Cardiac septum (tissue), 1 donor: ENCODE measurements at regions not wholly inside any gene's neighbourhood (a gene's known extent, or its start where the extent isn't known, plus 50 kb on each side); places are given as distances from the start of the nearest gene placed in this dataset.
"Not testable (repeated sequence)": the region's sequence is repeated elsewhere in the genome, so short reads cannot be mapped to it uniquely, and the experiment has no call there.

Experiments
- DNase-seq: peaks from one replicate; pipeline ENCODE4 v3.0.0-alpha.2; 2020; ENCODE audit warnings: low spot score
- intact Hi-C: fragments of 100-400 bp; cut with DNase I; formaldehyde crosslinking; loops from one replicate; pipeline ENCODE4 v1.14.0; 2022
- donor health status: DM: no; HTN: no; CAD: no.

GRCh38 chr12:63508543-63508942, 159.8 kb downstream of the DPY19L2 start:
- no peak for DNase-seq

DNA sequence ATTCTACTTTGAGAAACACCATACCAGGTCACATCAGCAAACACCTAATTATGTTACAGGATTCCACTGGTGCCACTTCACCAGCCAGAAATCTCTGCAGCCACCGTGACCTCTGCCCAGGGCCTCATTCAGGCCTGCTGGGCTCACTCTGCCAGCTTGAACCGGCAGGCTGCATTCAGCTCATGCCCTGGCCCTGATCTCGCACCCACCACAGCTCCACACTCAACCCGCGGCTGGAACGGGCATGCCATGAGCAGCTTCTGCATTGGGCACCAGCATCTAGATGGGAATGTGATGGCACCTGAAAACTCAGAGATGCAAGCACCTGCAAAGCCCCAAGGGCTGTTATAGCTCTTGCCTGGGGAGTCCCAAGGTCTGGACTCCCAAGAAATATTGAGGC, 168.7 kb downstream of the DPY19L2 start:
- DNase-seq, result no peak
- intact Hi-C loops, result no loop called here

More at GRCh38 chr12:63508543-63508942, 159.8 kb downstream of the DPY19L2 start:
- intact Hi-C loops, result no loop called here

DNA sequence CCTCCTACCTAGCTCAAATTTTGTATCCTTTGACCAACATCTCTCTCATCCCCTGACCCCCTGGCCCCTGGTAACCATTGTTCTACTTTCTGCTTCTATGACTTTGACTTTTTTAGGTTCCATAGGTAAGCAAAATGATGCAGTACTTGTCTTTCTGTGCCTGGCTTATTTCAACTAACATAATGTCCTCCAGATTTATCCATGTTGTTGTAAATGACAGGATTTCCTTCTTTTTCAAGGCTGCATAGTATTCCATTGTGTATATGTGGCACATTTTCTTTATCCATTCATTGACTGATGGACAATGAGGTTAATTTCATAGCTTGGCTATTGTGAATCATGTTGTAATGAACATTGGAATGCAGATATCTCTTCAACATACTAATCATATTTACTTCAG, 170.1 kb downstream of the DPY19L2 start:
- DNase-seq, result no peak
- intact Hi-C loops, result no loop called here

DNA sequence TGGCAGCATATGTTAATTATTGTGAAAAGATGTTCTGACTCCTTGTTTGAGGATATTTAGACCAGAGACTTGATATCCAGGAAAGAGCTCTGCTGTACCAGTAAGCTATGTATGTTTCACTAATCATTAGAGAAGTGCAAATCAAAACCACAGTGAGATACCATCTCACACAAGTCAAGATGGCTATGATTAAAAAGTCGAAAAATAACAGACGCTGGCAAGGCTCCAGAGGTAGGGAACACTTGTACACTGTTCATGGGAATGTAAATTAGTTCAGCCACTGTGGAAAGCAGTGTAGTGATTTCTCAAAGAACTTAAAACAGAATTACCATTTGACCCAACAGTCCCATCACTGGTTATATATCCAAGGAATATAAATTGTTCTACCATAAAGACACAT, 171.6 kb downstream of the DPY19L2 start:
- DNase-seq, result no peak
- intact Hi-C loops, result no loop called here

GRCh38 chr12:63495974-63496373, 172.3 kb downstream of the DPY19L2 start:
- intact Hi-C loops, result no loop called here
- no peak for DNase-seq

DNA sequence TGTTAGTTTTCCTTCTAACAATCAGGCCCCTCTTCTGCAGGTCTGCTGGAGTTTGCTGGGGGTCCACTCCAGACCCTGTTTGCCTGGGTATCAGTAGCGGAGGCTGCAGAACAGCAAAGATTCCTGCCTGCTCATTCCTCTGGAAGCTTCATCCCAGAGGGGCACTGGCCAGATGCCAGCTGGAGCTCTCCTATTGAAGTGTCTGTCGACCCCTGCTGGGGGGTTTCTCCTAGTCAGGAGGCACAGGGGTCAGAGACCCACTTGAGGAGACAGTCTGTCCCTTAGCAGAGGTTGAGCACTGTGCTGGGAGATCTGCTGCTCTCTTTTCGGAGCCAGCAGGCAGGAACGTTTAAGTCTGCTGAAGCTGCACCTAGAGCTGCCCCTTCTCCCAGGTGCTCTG, 174.9 kb downstream of the DPY19L2 start:
- intact Hi-C loops, DNase-seq: not testable (repeated sequence)

GRCh38 chr12:63480186-63480585, 188.1 kb downstream of the DPY19L2 start:
- no peak for DNase-seq
- intact Hi-C loops, result no loop called here

DNA sequence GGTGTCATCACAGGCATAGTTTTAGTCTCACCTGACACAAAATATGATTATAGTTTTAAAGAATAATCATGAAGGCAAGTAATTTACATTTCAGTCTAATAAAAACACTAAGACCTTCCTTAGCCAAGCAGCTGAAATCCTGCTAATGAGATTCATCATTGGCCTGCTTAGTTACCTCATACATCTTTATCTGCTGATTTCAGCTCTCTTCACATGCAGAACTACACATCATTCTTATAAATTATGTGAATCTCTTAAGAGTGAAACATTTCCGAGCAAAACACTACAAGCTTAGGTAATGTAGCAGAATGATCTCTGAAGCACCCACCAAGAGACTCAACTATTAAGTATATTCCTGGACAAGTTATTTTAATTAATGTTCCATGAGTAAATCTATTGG, 198.1 kb downstream of the DPY19L2 start:
- DNase-seq, result no peak
- intact Hi-C loops, result no loop called here

- intact Hi-C loops, result no loop called here
- DNase-seq, result no peak
These were observed 200.3 kb downstream of the DPY19L2 start for GRCh38 chr12:63467951-63468350.

GRCh38 chr12:63457857-63458256, 210.4 kb downstream of the DPY19L2 start:
- intact Hi-C loops, result no loop called here
- no peak for DNase-seq

DNA sequence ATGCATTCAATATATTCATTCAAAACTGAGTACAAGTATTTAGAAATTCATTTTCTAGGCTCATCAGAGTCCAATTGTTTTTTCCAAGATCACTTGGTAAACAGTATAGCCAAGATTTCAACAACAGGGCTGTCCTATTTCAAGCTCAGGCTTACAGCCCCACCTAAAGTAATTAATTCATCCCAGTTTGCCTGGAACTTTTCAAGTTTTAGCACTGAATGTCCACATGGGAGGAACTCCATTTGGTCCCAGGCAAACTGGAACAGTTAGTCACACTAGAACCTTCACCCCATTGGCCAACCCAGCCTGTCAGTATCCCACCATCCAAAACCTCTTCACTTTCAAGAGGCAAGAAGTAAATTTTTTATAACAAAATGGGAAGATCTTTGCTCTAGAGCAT, 210.9 kb downstream of the DPY19L2 start:
- intact Hi-C loops, result no loop called here

GRCh38 chr12:63450816-63451215, 217.5 kb downstream of the DPY19L2 start:
- no peak for DNase-seq
- intact Hi-C loops, result no loop called here

More for the DNA sequence above, 210.9 kb downstream of the DPY19L2 start:
- DNase-seq, result no peak

DNA sequence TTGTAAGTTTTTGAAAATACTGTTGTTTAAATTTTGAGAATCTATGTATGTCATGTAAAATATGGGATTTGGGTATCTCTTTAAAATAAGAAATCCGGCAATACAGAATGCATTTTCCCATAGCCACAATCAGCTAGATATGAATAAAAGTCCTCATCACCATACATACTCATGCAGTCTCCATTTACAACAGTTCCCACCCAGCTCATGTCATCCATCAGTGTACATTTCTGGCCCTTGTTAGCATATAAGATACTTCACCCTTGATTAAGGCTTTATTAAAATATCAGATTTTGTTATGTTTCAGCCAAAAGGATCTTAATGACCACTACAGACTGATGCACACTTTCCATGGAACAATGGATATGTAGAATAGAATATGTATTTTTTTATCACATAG, 218.0 kb downstream of the DPY19L2 start:
- DNase-seq, result no peak
- intact Hi-C loops, result no loop called here

DNA sequence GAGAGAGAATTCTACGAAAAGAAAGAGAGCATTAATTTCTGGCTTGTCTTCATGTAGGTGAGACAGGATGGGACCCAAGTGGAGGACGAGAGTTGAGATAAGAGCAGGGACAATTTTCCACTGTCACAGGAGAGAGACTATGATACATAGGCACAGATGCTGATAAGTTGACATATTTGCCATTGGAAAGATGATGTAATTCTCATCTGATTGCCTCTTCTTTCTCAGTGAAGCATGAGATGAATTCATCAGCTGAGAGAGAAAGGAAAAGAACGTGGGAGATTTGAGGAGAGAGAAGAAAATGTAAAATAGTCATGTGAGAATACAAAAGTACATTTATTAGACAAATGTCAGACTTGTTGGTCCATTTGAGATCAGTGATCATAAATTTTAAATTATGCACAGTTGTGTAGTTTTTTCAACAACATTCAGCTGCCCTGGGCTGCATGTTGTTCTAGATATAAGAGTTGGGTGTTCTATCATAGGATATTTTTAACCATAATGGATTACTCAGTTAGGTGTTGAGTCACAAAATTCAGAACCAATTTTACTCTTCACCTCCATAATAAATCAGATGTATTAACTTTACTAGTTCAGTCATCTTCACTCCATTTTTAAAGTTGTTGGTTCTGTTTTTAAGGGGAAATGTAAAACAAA, 222.9 kb downstream of the DPY19L2 start:
- intact Hi-C loops, result no loop called here
- DNase-seq, result no peak

- intact Hi-C loops, result no loop called here
- DNase-seq, result no peak
These were observed 228.2 kb downstream of the DPY19L2 start for GRCh38 chr12:63440048-63440447.

- intact Hi-C loops, DNase-seq: not testable (repeated sequence)
These were observed 233.9 kb downstream of the DPY19L2 start for GRCh38 chr12:63434384-63434783.

GRCh38 chr12:63427969-63428368, 240.3 kb downstream of the DPY19L2 start:
- not testable (repeated sequence) for DNase-seq
- intact Hi-C loops, result loop anchor here (10.0 kb wide), 2 partner anchors 237 to 377 kb away; partner anchors contain the start of gene DPY19L2

DNA sequence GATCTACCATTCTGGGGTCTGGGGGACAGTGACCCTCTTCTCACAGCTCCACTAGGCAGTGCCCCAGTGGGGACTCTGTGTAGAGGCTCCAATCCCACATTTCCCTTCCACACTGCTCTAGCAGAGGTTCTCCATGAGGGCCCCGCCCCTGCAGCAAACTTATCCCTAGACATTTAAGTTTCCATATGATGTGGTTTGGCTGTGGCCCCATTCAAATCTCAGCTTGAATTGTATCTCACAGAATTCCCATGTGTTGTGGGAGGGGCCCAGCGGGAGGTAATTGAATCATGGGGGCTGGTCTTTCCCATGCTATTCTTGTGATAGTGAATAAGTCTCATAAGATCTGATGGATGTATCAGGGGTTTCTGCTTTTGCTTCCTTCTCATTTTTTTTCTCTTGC, 241.3 kb downstream of the DPY19L2 start:
- intact Hi-C loops, result loop anchor here (10.0 kb wide), 2 partner anchors 238 to 378 kb away; partner anchors contain the start of gene DPY19L2
- not testable (repeated sequence) for DNase-seq

DNA sequence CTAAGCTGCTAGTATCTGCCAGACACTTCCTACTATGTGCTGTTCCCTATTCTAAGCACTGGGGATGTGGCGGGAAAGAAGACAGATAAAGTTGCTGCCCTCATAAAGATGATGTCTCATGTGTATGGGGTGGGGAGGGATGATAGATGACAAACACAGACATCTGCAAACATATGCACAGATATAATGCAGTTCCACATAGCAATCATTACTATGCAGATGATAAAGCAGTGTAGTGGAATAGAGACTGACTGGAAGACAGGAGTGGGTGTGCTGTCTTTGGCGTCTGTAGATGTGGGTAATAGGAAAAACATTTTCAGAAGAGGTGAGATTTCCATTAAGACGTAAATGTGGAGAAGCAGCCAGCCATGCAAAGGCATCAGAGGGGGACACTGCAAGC, 243.6 kb downstream of the DPY19L2 start:
- intact Hi-C loops, result loop anchor here (10.0 kb wide), 2 partner anchors 240 to 380 kb away; partner anchors contain the start of gene DPY19L2
- no peak for DNase-seq

DNA sequence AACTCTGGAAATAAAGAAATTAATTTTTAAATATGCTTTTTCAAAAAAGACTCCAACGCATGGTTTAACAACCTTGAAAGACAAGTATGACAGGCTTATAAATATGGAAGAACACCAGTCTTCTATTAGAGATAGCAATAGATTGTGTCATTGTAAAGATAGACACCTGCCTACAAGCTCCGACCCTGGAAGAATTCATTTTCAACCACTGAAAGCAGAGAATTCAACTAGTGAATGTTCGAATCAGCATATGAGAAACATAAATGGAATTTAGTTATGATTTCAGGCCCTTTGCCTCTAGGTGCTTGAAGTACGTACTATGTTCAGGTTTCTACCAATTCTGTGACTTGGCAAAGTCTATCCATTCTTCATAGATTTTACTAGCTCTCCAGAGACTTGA, 244.5 kb downstream of the DPY19L2 start:
- no peak for DNase-seq
- intact Hi-C loops, result loop anchor here (10.0 kb wide), 2 partner anchors 241 to 381 kb away; partner anchors contain the start of gene DPY19L2

DNA sequence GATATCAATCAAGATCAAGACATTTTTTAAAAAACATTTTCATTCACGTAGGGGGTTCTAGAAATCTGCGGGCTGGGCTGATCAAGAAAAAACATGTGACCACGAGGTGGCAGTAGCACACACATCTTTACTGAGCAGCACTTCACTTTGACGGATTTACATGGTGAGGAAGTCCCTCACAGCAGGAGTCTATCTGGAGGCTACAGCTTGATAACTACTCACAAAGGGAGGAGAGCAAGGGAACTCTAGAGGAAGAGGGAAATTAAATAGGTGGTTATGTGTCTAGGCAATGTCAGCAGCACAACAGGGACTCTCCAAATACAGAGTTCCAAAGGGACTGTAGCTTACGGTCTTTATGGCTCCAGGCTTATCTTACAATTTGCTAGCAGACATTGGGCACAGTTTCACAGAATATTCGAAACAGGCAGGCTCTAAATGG, 248.1 kb downstream of the DPY19L2 start:
- intact Hi-C loops, result loop anchor here (10.0 kb wide), 2 partner anchors 245 to 385 kb away; partner anchors contain the start of gene DPY19L2
- no peak for DNase-seq
